Non-pigmented ciliary epithelial cell (primary cell): ENCODE measurements at regions not wholly inside any gene's neighbourhood (a gene's known extent, or its start where the extent isn't known, plus 50 kb on each side); places are given as distances from the start of the nearest gene placed in this dataset.

Experiments
- DNase-seq: peaks from one replicate; pipeline ENCODE4 v3.0.0-alpha.2; 2010; ENCODE audit warnings: low read depth

GRCh38 chr1:244971552-244972216 lies 107.3 kb upstream of the HNRNPU start:
- no peak for DNase-seq

- peak; percentile 80 for DNase-seq
Measured at GRCh38 chr1:244970744-244971551, 106.6 kb upstream of the HNRNPU start.

- DNase-seq = no peak
Measured at GRCh38 chr1:244970236-244970743, 105.9 kb upstream of the HNRNPU start.

GRCh38 chr1:244969355-244970235 lies 105.3 kb upstream of the HNRNPU start:
- DNase-seq = no peak

GRCh38 chr1:244968881-244969280 lies 104.5 kb upstream of the HNRNPU start:
- no peak for DNase-seq

GRCh38 chr1:244968471-244968871 lies 104.1 kb upstream of the HNRNPU start:
- no peak for DNase-seq

- DNase-seq = no peak
Measured at GRCh38 chr1:244967159-244967558, 102.8 kb upstream of the HNRNPU start.

GRCh38 chr1:244965185-244966030 lies 101.1 kb upstream of the HNRNPU start:
- DNase-seq = no peak

- DNase-seq = peak; percentile 61
Measured at GRCh38 chr1:244964112-244964971, 100.0 kb upstream of the HNRNPU start.

- DNase-seq = no peak
Measured at GRCh38 chr1:244963231-244963826, 99.0 kb upstream of the HNRNPU start.

GRCh38 chr1:244962130-244962529 lies 97.8 kb upstream of the HNRNPU start:
- DNase-seq = no peak

- no peak for DNase-seq
Measured at GRCh38 chr1:244960904-244961303, 96.6 kb upstream of the HNRNPU start.

GRCh38 chr1:244958593-244958992 lies 94.2 kb upstream of the HNRNPU start:
- DNase-seq = no peak

GRCh38 chr1:244957525-244957924 lies 93.2 kb upstream of the HNRNPU start:
- no peak for DNase-seq

GRCh38 chr1:244957122-244957521 lies 92.8 kb upstream of the HNRNPU start:
- no peak for DNase-seq

GRCh38 chr1:244955661-244956060 lies 91.3 kb upstream of the HNRNPU start:
- DNase-seq = no peak

GRCh38 chr1:244954359-244954758 lies 90.0 kb upstream of the HNRNPU start:
- no peak for DNase-seq

GRCh38 chr1:244953901-244954300 lies 89.6 kb upstream of the HNRNPU start:
- DNase-seq = no peak

GRCh38 chr1:244952940-244953339 lies 88.6 kb upstream of the HNRNPU start:
- no peak for DNase-seq
